AG20443 (cell line): ENCODE measurements at regions not wholly inside any gene's neighbourhood (a gene's known extent, or its start where the extent isn't known, plus 50 kb on each side); places are given as distances from the start of the nearest gene placed in this dataset.
"Not testable (repeated sequence)": the region's sequence is repeated elsewhere in the genome, so short reads cannot be mapped to it uniquely, and the experiment has no call there.

Experiments
- DNase-seq: peaks from one replicate; pipeline ENCODE4 v3.0.0; 2012; ENCODE audit warnings: low spot score, mixed read lengths

DNA sequence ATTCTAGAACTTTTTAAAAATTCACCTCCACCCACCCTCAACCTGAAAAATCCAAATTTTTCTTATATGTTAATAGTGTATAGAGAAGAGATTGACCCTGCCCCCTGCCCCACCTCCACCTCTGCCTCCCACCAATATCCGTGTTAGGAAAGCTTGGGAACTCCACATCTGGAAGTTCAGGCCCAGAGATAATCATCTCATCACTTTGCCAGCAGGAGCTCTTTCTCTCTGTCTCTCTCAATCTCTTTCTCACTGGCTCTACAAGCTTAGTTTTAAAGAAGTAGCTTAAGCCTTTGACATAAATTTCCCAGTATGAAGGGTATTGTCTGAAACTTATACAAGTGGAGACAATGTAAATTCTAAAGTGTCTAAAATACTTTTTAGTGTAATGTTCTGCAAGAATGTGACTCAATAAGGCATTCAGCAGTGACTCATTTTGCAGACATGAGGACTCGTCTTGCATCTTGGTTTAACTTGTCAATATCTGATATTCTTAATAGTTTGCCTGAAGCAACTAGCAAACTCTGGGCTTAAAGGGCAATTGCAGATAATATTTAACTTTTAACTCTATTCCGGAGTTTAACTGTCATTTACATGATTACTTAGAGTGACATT, 299.8 kb upstream of the EPHA3 start:
- DNase-seq: peak; percentile 65

DNA sequence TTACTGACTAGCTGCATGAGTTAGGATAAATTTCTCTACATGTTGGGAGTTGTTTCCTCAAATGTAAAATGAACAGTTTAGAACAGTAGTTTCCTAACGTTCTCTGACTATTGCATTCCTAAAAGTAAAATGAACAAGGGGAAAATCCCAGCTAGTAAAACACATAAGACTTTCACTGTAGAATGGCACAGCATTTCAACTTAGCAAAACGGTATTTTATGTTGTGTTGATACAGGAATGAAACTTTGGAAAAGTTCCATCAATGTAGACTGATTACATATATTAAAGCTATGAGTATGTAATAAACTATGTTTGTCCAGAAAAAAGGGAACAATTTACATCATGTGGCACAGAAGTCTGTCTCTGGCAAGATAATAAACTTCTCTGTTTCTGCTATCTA, 297.4 kb upstream of the EPHA3 start:
- no peak for DNase-seq

- DNase-seq: no peak
These were observed 297.0 kb upstream of the EPHA3 start for GRCh38 chr3:88810455-88810854.

DNA sequence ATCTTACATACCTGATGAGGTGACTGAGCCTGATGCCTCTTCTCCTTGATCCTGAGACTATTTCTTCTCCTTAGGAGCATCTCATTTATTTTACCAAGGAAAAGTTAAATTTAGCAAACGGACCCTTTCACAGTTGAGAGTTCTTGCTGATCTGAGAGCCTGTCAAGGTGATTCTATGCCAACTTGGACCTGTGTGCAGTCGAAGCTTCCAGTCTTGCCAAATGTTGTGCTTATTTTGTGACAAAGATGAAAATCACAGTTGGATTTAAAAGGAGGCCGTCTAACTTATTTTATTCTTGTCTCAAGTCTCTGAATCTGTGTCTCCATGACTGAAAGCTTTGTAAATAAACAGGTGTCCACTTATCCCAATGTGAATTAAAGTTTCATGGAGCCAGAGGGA, 296.3 kb upstream of the EPHA3 start:
- DNase-seq: no peak

DNA sequence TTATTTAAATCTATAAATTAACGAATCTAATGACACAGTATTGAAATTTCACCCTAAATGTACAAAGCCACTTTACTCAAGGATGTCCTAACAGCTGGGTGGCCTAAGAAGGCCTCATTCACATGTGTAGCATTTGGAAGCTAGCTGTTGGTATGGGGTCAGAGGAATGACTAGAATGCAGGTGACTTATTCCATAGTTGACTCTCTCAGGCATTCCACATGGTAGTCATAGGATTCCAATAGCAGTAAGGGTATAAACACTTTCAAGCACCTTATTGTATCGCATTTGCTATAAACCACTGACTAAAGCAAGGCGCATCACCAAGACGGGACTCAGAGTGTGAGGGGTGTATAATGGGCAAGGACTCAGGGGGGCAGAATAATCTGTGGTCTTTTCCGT, 294.8 kb upstream of the EPHA3 start:
- no peak for DNase-seq

DNA sequence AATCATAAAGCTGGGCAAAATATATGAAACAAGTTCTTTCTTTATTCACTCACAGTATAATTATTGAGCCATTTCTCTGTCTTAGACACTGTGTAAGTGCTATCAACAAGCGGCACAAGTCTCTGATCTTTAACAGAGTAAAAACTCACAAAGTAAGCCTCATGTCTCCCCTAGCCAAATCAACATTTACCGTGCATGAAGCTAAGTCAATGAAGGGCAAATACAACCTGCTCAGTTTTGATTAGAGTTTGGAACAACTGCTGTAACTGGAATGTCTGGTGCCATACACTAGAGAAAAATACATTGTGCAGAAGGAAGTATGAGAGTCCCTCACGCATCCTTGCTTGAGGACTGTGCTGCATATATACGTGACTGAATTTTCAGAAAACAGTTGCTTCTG, 291.0 kb upstream of the EPHA3 start:
- DNase-seq: no peak

- DNase-seq: no peak
These were observed 282.5 kb upstream of the EPHA3 start for GRCh38 chr3:88824666-88825564.

GRCh38 chr3:88828466-88828865, 279.0 kb upstream of the EPHA3 start:
- no peak for DNase-seq

DNA sequence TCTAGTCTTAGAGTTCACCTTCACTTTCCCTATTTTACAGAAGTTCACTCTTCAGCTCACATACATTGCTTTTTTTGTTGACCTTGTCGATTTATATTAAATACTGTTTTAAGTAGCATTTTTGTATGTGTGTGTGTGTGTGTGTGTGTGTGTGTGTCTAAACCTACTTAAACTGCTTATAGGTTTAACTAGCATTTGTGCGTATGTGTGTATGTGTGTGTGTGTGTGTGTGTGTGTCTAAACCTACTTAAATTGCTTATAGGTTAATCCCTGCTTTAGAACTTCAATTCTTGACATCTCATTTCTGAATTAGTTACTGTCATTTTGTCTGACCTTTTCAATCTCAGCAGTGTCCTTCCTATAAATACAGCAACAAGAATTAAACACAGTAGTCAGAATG, 254.8 kb upstream of the EPHA3 start:
- DNase-seq: no peak

- DNase-seq: no peak
These were observed 244.2 kb upstream of the EPHA3 start for GRCh38 chr3:88863196-88863595.

- DNase-seq: no peak
These were observed 230.7 kb upstream of the EPHA3 start for GRCh38 chr3:88876724-88877123.

DNA sequence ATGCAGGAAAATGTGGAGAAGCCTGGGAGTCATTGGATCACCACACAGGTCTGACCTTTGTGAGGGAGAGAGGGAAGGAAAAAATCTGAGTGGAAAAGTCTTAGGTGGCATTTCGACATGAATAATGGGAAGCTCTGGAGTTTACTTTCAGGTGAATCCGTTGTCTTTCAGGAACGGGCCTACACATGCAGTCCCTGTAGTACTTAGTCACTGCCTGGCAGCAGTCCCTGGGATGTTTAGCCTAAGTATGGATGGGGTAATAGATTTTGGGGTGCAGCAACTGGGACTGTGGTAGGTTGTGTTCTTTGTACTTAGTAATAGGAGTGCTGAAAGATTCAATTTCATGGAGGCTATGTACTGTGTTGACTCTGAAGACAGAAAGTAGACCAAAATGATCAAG, 227.5 kb upstream of the EPHA3 start:
- DNase-seq: no peak

GRCh38 chr3:88882121-88882520, 225.3 kb upstream of the EPHA3 start:
- DNase-seq: no peak

GRCh38 chr3:88886624-88887023, 220.8 kb upstream of the EPHA3 start:
- DNase-seq: not testable (repeated sequence)

- DNase-seq: no peak
These were observed 211.4 kb upstream of the EPHA3 start for GRCh38 chr3:88896026-88896425.

DNA sequence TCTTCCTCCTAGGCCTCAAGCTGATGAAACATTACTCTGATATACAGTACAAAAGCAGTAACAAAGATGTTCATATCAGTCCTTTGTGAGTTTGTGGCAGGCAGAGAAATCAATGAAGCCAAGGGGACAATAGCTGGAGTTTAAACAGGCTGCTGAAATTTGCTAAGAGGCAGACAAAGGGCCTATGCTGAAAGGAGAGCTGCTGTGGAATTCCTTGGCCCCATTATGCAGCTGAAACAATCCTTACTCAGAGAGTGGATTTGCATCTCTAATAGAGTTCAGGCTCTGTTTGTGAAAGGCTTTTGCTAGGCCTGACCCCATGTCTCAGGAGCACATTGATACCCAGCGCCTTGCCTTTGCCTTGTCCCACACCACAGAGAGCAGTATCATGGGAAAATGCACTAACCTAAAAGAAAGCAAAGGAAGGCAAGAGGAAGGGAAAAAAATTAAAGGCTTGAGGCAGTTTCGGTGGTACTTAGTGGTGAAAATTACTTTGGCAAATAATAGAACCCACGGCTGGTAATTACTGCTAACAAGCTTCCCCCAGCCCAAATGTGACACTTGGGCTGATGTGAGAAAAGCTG, 195.0 kb upstream of the EPHA3 start:
- no peak for DNase-seq

GRCh38 chr3:88918841-88919240, 188.6 kb upstream of the EPHA3 start:
- no peak for DNase-seq

DNA sequence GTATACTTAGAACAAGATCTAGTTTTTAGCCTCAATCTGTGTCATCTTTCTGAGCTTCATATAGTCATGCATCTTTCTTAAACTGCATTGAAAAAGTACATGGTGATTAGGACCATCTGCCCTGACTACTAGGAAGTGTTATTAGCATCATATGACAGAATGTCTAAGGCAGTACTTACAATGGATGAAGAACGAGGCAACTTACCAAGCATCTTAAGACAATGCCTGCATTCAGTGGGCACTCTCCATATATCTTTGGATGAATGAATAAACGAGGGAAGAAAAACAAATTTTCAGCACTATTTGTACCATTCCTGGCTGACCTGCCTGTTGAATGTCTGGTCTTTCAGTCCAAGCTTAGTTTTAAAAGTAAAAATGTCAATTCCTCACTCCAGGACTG, 185.4 kb upstream of the EPHA3 start:
- DNase-seq: no peak

DNA sequence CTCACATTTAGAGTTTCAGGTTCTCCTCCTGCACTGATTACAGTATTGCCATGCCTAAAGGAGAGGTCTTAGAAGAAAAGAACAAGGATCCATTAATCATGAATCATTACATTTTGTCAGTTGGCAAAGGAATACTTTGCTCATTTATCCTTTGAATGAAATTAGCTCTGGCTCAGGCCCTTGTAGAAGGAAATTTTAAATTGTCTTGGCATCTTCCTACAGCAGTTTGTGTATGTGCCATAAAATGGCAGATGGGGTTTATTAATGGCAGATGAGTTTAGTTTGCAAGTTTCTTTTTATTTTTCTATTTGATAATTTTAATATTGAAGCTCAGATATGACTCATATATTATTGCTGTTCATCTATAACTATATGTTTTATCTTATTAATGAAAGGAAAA, 181.2 kb upstream of the EPHA3 start:
- DNase-seq: no peak

DNA sequence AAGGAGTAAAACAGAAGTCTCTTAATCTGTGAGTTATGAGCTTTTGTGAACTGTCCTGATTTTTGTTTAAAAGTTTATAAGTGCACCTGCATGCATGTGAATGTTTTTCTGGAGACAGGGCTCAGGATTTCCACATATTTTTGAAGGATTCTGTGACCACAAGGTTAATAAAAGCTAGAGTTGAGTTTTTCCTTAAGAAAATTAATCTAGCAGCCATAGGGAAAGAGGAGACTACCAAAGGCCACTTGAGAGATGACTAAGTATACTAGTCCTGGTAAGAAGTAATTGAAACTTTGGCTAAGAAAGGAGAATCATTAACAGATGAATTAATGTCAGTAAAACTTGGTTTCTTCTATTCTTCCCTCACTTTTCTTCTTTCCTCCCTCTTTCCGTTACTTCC, 176.8 kb upstream of the EPHA3 start:
- DNase-seq: no peak

GRCh38 chr3:88936831-88937230, 170.6 kb upstream of the EPHA3 start:
- DNase-seq: no peak

GRCh38 chr3:88940296-88940695, 167.1 kb upstream of the EPHA3 start:
- no peak for DNase-seq

- no peak for DNase-seq
These were observed 160.4 kb upstream of the EPHA3 start for GRCh38 chr3:88947013-88947412.
